T-helper 1 cell treated with Interleukin-12 subunit alpha and Interleukin-12 subunit beta and Interleukin-4 antibody, amounts not matched to agents 30 μg/mL and 1 μg/mL, for 36 hours (primary cell): ENCODE measurements at regions not wholly inside any gene's neighbourhood (a gene's known extent, or its start where the extent isn't known, plus 50 kb on each side); places are given as distances from the start of the nearest gene placed in this dataset.
"Not testable (repeated sequence)": the region's sequence is repeated elsewhere in the genome, so short reads cannot be mapped to it uniquely, and the experiment has no call there.

ENCODE experiments used
- H3K27ac Mint-ChIP-seq: one replicate; pipeline ENCODE4 v1.8.0; 2021; ENCODE audit warnings: mild to moderate bottlenecking, mixed read lengths
- H3K27me3 Mint-ChIP-seq: one replicate; pipeline ENCODE4 v1.8.0; 2021; ENCODE audit warnings: low read depth, mixed read lengths
- H3K36me3 Mint-ChIP-seq: one replicate; pipeline ENCODE4 v1.8.0; 2021; ENCODE audit warnings: low read depth, mixed read lengths
- H3K4me1 Mint-ChIP-seq: one replicate; pipeline ENCODE4 v1.8.0; 2021; ENCODE audit warnings: low read depth, mixed read lengths
- H3K4me3 Mint-ChIP-seq: one replicate; pipeline ENCODE4 v1.8.0; 2021; ENCODE audit warnings: mild to moderate bottlenecking, moderate library complexity, mixed read lengths
- H3K9me3 Mint-ChIP-seq: one replicate; pipeline ENCODE4 v1.8.0; 2021; ENCODE audit warnings: mixed read lengths

DNA sequence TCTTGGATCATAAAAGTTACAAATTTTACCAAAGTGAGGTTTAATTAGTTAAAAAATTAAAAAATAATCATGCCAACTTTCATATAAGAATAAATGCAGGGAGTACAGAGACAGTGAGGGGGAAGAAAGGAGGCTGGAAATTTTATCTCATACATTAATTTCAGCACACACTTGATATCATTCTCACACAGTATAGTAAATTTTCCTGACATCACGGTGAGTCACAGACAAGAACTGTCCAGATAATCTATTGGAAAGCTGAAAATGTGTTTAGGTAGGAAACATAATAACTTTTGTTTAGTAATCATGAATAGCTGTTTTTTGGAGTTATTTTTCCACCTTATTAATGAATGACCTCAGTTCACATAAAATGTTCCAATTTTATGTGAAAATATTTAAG is 1204.8 kb downstream of the GALC start:
- H3K27ac Mint-ChIP-seq = no peak overlapping the region
- H3K4me1 Mint-ChIP-seq = no peaks in the 10 kb centered on the region
- H3K27me3 Mint-ChIP-seq = no peaks in the 10 kb centered on the region
- H3K9me3 Mint-ChIP-seq = peaks cover 14% of the 10 kb centered on the region
- no peak overlapping the region for H3K4me3 Mint-ChIP-seq
- H3K36me3 Mint-ChIP-seq = no peaks in the 10 kb centered on the region

DNA sequence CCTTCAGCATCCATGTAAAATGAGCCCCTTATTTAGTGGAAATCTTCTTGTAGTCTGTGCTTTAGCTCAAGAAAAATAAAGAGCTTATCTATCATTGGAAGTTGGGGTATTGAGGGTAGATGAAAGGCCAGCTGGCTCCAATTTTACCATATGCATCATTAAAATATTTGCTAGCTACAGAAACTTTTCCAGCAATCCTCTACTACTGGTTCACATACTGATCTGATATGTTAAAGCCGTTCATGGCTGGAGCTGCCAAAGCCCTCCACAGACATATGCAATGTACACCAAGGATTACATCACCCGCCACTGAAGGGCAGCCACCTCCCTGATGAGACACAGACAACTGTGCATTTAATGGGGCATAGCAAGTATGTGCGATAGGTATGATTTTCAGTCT is 1205.3 kb downstream of the GALC start:
- H3K36me3 Mint-ChIP-seq = no peaks in the 10 kb centered on the region
- no peak overlapping the region for H3K27ac Mint-ChIP-seq
- H3K4me1 Mint-ChIP-seq = no peaks in the 10 kb centered on the region

GRCh38 chr14:86782092-86782580 is 1210.8 kb downstream of the GALC start:
- Mint-ChIP-seq H3K36me3 (no peaks in the 10 kb centered on the region), H3K27me3 (no peaks in the 10 kb centered on the region), H3K4me3 (no peak overlapping the region), H3K9me3 (peaks cover 8% of the 10 kb centered on the region), H3K4me1 (no peaks in the 10 kb centered on the region), H3K27ac (no peak overlapping the region)

More for the DNA sequence above, 1205.3 kb downstream of the GALC start:
- Mint-ChIP-seq H3K9me3 (peaks cover 10% of the 10 kb centered on the region), H3K4me3 (no peak overlapping the region), H3K27me3 (no peaks in the 10 kb centered on the region)

GRCh38 chr14:86780876-86781510 is 1212.0 kb downstream of the GALC start:
- no peak overlapping the region for H3K4me3 Mint-ChIP-seq
- no peaks in the 10 kb centered on the region for H3K27me3 Mint-ChIP-seq
- H3K4me1 Mint-ChIP-seq = no peaks in the 10 kb centered on the region
- peaks cover 8% of the 10 kb centered on the region for H3K9me3 Mint-ChIP-seq
- no peaks in the 10 kb centered on the region for H3K36me3 Mint-ChIP-seq
- no peak overlapping the region for H3K27ac Mint-ChIP-seq

- no peaks in the 10 kb centered on the region for H3K4me1 Mint-ChIP-seq
- no peaks in the 10 kb centered on the region for H3K36me3 Mint-ChIP-seq
- no peaks in the 10 kb centered on the region for H3K27me3 Mint-ChIP-seq
- H3K4me3 Mint-ChIP-seq = no peak overlapping the region
- H3K9me3 Mint-ChIP-seq = peaks cover 8% of the 10 kb centered on the region
- no peak overlapping the region for H3K27ac Mint-ChIP-seq
Measured at GRCh38 chr14:86780461-86780860, 1212.5 kb downstream of the GALC start.

DNA sequence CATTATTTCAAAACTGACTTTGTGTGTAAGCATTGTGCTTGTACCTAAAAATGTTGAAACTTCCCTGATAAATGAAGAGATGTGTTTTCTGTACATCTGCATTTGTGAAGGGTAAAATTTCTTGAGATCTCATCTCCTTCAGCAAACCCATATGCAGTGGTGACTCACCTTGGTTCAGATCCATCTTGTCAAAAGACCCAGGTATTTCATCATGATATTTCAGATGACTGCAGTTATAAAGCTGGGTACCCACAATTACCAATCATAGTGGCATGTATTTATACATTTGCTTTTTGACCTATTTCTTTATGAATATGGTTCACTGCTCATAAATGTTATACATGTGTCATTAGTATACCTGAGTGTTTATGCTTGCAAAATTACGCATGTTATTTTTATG is 1213.6 kb downstream of the GALC start:
- H3K27ac Mint-ChIP-seq = no peak overlapping the region
- no peaks in the 10 kb centered on the region for H3K27me3 Mint-ChIP-seq
- peaks cover 11% of the 10 kb centered on the region for H3K9me3 Mint-ChIP-seq
- no peak overlapping the region for H3K4me3 Mint-ChIP-seq
- no peaks in the 10 kb centered on the region for H3K4me1 Mint-ChIP-seq
- H3K36me3 Mint-ChIP-seq = no peaks in the 10 kb centered on the region

- Mint-ChIP-seq H3K27me3 (no peaks in the 10 kb centered on the region), H3K4me3 (no peak overlapping the region), H3K4me1 (no peaks in the 10 kb centered on the region), H3K36me3 (no peaks in the 10 kb centered on the region), H3K27ac (no peak overlapping the region), H3K9me3 (peaks cover 17% of the 10 kb centered on the region)
Measured at GRCh38 chr14:86777963-86778602, 1214.9 kb downstream of the GALC start.

DNA sequence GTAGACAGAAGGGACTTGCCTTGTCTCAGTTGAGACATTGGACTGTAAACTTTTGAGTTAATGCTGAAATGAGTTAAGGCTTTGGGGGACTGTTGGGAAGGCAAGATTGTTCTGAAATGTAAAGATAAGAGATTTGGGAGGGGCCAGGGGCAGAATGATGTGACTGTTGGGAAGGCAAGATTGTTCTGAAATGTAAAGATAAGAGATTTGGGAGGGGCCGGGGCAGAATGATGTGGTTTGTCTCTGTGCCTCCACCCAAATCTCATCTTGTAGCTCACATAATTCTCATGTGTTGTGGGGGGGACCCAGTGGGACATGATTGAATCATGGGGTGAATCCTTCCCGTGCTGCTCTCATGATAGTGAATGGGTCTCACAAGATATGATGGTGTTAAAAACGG is 1217.1 kb downstream of the GALC start:
- H3K4me3 Mint-ChIP-seq, H3K27ac Mint-ChIP-seq, H3K27me3 Mint-ChIP-seq, H3K36me3 Mint-ChIP-seq, H3K4me1 Mint-ChIP-seq: not testable (repeated sequence)
- H3K9me3 Mint-ChIP-seq = peaks cover 18% of the 10 kb centered on the region

DNA sequence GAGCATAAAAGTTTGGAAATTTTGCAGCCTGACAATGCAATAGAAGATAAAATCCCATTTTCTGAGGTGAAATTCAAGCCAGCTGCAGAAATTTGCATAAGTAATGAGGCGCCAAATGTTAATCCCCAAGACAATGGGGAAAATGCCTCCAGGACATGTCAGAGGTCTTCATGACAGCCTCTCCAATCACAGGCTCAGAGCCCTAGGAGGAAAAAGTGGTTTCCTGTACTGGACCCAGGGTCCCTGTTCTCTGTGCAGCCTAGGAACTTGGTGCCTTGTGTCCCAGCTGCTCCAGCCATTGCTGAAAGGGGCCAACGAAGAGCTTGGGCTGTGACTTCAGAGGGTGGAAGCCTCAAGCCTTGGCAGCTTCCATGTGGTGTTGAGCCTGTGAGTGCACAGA is 1218.1 kb downstream of the GALC start:
- Mint-ChIP-seq H3K4me3 (no peak overlapping the region), H3K27ac (no peak overlapping the region), H3K9me3 (peaks cover 14% of the 10 kb centered on the region), H3K36me3 (no peaks in the 10 kb centered on the region), H3K4me1 (no peaks in the 10 kb centered on the region), H3K27me3 (no peaks in the 10 kb centered on the region)

DNA sequence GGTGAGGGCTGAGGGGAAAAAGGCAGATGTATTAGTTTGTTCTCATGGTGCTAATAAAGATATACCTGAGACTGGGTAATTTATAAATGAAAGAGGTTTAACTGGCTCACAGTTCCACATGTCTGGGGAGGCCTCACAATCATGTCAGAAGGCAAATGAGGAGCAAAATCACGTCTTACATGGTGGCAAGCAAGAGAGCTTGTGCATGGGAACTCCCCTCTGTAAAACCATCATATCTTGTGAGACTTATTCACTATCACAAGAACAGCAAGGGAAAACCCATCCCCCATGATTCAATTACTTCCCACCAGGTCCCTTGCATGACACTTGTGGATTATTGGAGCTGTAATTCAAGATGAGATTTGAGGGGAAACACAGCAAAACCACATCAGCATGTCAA is 1220.9 kb downstream of the GALC start:
- H3K4me3 Mint-ChIP-seq = no peak overlapping the region
- no peak overlapping the region for H3K27ac Mint-ChIP-seq
- H3K36me3 Mint-ChIP-seq = no peaks in the 10 kb centered on the region
- peaks cover 14% of the 10 kb centered on the region for H3K9me3 Mint-ChIP-seq
- H3K4me1 Mint-ChIP-seq = no peaks in the 10 kb centered on the region
- H3K27me3 Mint-ChIP-seq = no peaks in the 10 kb centered on the region

DNA sequence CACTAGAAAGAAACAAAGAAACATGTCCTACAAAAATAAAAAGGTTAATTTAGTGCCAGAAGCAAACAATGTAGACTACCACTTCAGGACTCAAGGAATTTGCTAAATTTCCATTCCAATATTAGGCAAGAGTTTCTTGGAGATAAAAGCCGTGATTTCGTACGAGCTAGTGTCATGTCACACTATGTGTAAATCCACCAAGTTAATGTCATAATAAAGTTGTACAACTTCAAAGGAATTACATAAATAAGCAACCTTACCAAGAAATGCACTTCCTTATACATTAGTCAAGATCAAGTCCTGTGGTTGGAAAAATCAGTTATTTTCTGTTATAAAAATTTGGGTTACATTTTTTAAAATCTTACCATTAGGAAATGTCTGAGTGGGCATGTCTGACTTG is 1222.8 kb downstream of the GALC start:
- H3K27ac Mint-ChIP-seq = no peak overlapping the region
- peaks cover 18% of the 10 kb centered on the region for H3K9me3 Mint-ChIP-seq
- H3K27me3 Mint-ChIP-seq = no peaks in the 10 kb centered on the region
- H3K4me3 Mint-ChIP-seq = no peak overlapping the region
- H3K4me1 Mint-ChIP-seq = no peaks in the 10 kb centered on the region
- H3K36me3 Mint-ChIP-seq = no peaks in the 10 kb centered on the region

- Mint-ChIP-seq H3K27me3 (no peaks in the 10 kb centered on the region), H3K4me3 (no peak overlapping the region), H3K4me1 (no peaks in the 10 kb centered on the region), H3K36me3 (no peaks in the 10 kb centered on the region), H3K27ac (no peak overlapping the region), H3K9me3 (peaks cover 4% of the 10 kb centered on the region)
Measured at GRCh38 chr14:86766469-86766868, 1226.5 kb downstream of the GALC start.

GRCh38 chr14:86761611-86762010 is 1231.4 kb downstream of the GALC start:
- H3K9me3 Mint-ChIP-seq = peaks cover 2% of the 10 kb centered on the region
- no peaks in the 10 kb centered on the region for H3K27me3 Mint-ChIP-seq
- no peak overlapping the region for H3K27ac Mint-ChIP-seq
- H3K4me1 Mint-ChIP-seq = no peaks in the 10 kb centered on the region
- no peak overlapping the region for H3K4me3 Mint-ChIP-seq
- H3K36me3 Mint-ChIP-seq = no peaks in the 10 kb centered on the region

- Mint-ChIP-seq H3K4me1 (no peaks in the 10 kb centered on the region), H3K36me3 (no peaks in the 10 kb centered on the region), H3K27ac (no peak overlapping the region), H3K27me3 (no peaks in the 10 kb centered on the region), H3K9me3 (peaks cover 11% of the 10 kb centered on the region), H3K4me3 (no peak overlapping the region)
Measured at GRCh38 chr14:86756521-86757190, 1226.7 kb downstream of the FLRT2 start.

DNA sequence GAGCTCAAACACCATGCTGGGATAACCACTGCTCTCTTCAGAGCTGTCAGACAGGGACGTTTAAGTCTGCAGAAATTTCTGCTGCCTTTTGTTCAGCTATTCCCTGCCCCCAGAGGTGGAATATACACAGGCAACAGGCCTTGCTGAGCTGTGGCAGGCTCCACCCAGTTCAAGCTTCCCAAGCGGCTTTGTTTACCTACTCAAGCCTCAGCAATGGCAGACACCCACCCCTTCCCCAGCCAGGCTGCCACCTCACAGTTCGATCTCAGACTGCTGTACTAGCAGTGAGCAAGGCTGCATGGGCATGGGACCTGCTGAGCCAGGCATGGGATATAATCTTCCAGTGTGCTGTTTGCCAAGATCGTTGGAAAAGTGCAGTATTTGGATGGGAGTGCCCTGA is 1220.5 kb downstream of the FLRT2 start:
- not testable (repeated sequence) for H3K36me3 Mint-ChIP-seq, H3K27ac Mint-ChIP-seq, H3K4me1 Mint-ChIP-seq, H3K27me3 Mint-ChIP-seq, H3K4me3 Mint-ChIP-seq
- peaks cover 40% of the 10 kb centered on the region for H3K9me3 Mint-ChIP-seq
